Effector memory CD8-positive, alpha-beta T cell (primary cell): ENCODE measurements at regions not wholly inside any gene's neighbourhood (a gene's known extent, or its start where the extent isn't known, plus 50 kb on each side); places are given as distances from the start of the nearest gene placed in this dataset.

Experiments used
- ATAC-seq: fragments of 150-1000 bp; cut with Tn5 transposase; replicated peaks from 2 replicates; pipeline ENCODE4 v1.10.0; 2021; ENCODE audit warnings: mild to moderate bottlenecking, moderate library complexity
- DNase-seq, 3 experiments: peaks; one replicate each; pipeline ENCODE4 v3.0.0; 2021
- H3K27ac Mint-ChIP-seq, 2 donors: one replicate each; pipeline ENCODE4 v1.8.0; 2022; ENCODE audit warnings: mild to moderate bottlenecking in 2 of 2, mixed read lengths in 2 of 2, moderate library complexity in 2 of 2
- H3K27me3 Mint-ChIP-seq, 2 donors: one replicate each; pipeline ENCODE4 v1.8.0; 2022; ENCODE audit warnings: mixed read lengths in 2 of 2
- H3K36me3 Mint-ChIP-seq: one replicate; pipeline ENCODE4 v1.8.0; 2022; ENCODE audit warnings: mild to moderate bottlenecking, moderate library complexity, mixed read lengths; ENCODE audit not compliant: insufficient read depth
- H3K4me1 Mint-ChIP-seq, 2 donors: one replicate each; pipeline ENCODE4 v1.8.0; 2022; ENCODE audit warnings: low read depth in 2 of 2, mixed read lengths in 2 of 2
- H3K4me3 Mint-ChIP-seq, 2 donors: one replicate each; pipeline ENCODE4 v1.8.0; 2022; ENCODE audit warnings: mild to moderate bottlenecking in 2 of 2, mixed read lengths in 2 of 2, moderate library complexity in 2 of 2
- H3K9me3 Mint-ChIP-seq, 2 donors: one replicate each; pipeline ENCODE4 v1.8.0; 2022; ENCODE audit warnings: mixed read lengths in 2 of 2

GRCh38 chr20:52824494-52825216, 147.5 kb upstream of the TSHZ2 start:
- no peak for DNase-seq

GRCh38 chr20:52823303-52823702, 148.9 kb upstream of the TSHZ2 start:
- no peak for ATAC-seq
- H3K36me3 Mint-ChIP-seq, result no peaks in the 10 kb centered on the region
- no peaks in the 10 kb centered on the region for H3K4me1 Mint-ChIP-seq
- H3K27me3 Mint-ChIP-seq, result peaks cover 30 to 33% of the 10 kb centered on the region in 2 donors
- no peak overlapping the region for H3K4me3 Mint-ChIP-seq
- no peak overlapping the region for H3K27ac Mint-ChIP-seq
- no peak for DNase-seq
- H3K9me3 Mint-ChIP-seq, result no peaks in the 10 kb centered on the region

More at GRCh38 chr20:52824494-52825216, 147.5 kb upstream of the TSHZ2 start:
- Mint-ChIP-seq H3K36me3 (no peaks in the 10 kb centered on the region), H3K27me3 (peaks cover 23% of the 10 kb centered on the region in 2 donors), H3K4me1 (no peaks in the 10 kb centered on the region), H3K27ac (no peak overlapping the region), H3K4me3 (peak overlapping the region; percentile 14 to 21), H3K9me3 (no peaks in the 10 kb centered on the region)
- ATAC-seq, result no peak

GRCh38 chr20:52820641-52821292, 151.4 kb upstream of the TSHZ2 start:
- H3K9me3 Mint-ChIP-seq, result no peaks in the 10 kb centered on the region
- no peak overlapping the region for H3K27ac Mint-ChIP-seq
- H3K27me3 Mint-ChIP-seq, result peaks cover 43 to 45% of the 10 kb centered on the region in 2 donors
- DNase-seq (no peak), ATAC-seq (no peak)
- H3K36me3 Mint-ChIP-seq, result no peaks in the 10 kb centered on the region
- H3K4me1 Mint-ChIP-seq, result no peaks in the 10 kb centered on the region
- H3K4me3 Mint-ChIP-seq, result no peak overlapping the region

GRCh38 chr20:52818491-52818890, 153.7 kb upstream of the TSHZ2 start:
- no peak for DNase-seq
- peaks cover 48 to 49% of the 10 kb centered on the region in 2 donors for H3K27me3 Mint-ChIP-seq
- H3K9me3 Mint-ChIP-seq, result no peaks in the 10 kb centered on the region
- H3K36me3 Mint-ChIP-seq, result no peaks in the 10 kb centered on the region
- H3K4me1 Mint-ChIP-seq, result no peaks in the 10 kb centered on the region
- no peak overlapping the region for H3K27ac Mint-ChIP-seq
- no peak for ATAC-seq
- no peak overlapping the region for H3K4me3 Mint-ChIP-seq

GRCh38 chr20:52817981-52818380, 154.2 kb upstream of the TSHZ2 start:
- no peak for ATAC-seq
- H3K27ac Mint-ChIP-seq, result no peak overlapping the region
- H3K4me3 Mint-ChIP-seq, result no peak overlapping the region
- H3K4me1 Mint-ChIP-seq, result no peaks in the 10 kb centered on the region
- no peaks in the 10 kb centered on the region for H3K9me3 Mint-ChIP-seq
- H3K36me3 Mint-ChIP-seq, result no peaks in the 10 kb centered on the region
- peaks cover 51 to 53% of the 10 kb centered on the region in 2 donors for H3K27me3 Mint-ChIP-seq
- DNase-seq, result no peak

- H3K4me3 Mint-ChIP-seq, result no peak overlapping the region
- no peak overlapping the region for H3K27ac Mint-ChIP-seq
- ATAC-seq, result no peak
- H3K36me3 Mint-ChIP-seq, result no peaks in the 10 kb centered on the region
- no peaks in the 10 kb centered on the region for H3K4me1 Mint-ChIP-seq
- no peaks in the 10 kb centered on the region for H3K9me3 Mint-ChIP-seq
- no peak for DNase-seq
- peaks cover 51 to 53% of the 10 kb centered on the region in 2 donors for H3K27me3 Mint-ChIP-seq
Measured at GRCh38 chr20:52817511-52817910, 154.6 kb upstream of the TSHZ2 start.

GRCh38 chr20:52814371-52814770, 157.8 kb upstream of the TSHZ2 start:
- DNase-seq, result no peak
- Mint-ChIP-seq H3K4me1 (no peaks in the 10 kb centered on the region), H3K27ac (no peak overlapping the region), H3K36me3 (no peaks in the 10 kb centered on the region), H3K9me3 (no peaks in the 10 kb centered on the region), H3K4me3 (no peak overlapping the region), H3K27me3 (peaks cover 50 to 55% of the 10 kb centered on the region in 2 donors)
- ATAC-seq, result no peak

GRCh38 chr20:52812231-52812847, 159.8 kb upstream of the TSHZ2 start:
- DNase-seq (no peak), ATAC-seq (no peak)
- Mint-ChIP-seq H3K4me3 (no peak overlapping the region), H3K27ac (no peak overlapping the region), H3K27me3 (peaks cover 47 to 63% of the 10 kb centered on the region in 2 donors), H3K36me3 (no peaks in the 10 kb centered on the region), H3K9me3 (no peaks in the 10 kb centered on the region), H3K4me1 (no peaks in the 10 kb centered on the region)

- Mint-ChIP-seq H3K4me1 (no peaks in the 10 kb centered on the region), H3K9me3 (no peaks in the 10 kb centered on the region), H3K27ac (no peak overlapping the region), H3K36me3 (no peaks in the 10 kb centered on the region), H3K4me3 (no peak overlapping the region), H3K27me3 (peaks cover 53 to 67% of the 10 kb centered on the region in 2 donors)
- ATAC-seq (no peak), DNase-seq (no peak)
Measured at GRCh38 chr20:52809003-52809402, 163.2 kb upstream of the TSHZ2 start.

GRCh38 chr20:52806918-52807317, 165.2 kb upstream of the TSHZ2 start:
- no peaks in the 10 kb centered on the region for H3K4me1 Mint-ChIP-seq
- H3K9me3 Mint-ChIP-seq, result no peaks in the 10 kb centered on the region
- H3K27ac Mint-ChIP-seq, result no peak overlapping the region
- no peak for ATAC-seq
- H3K27me3 Mint-ChIP-seq, result peaks cover 33 to 46% of the 10 kb centered on the region in 2 donors
- no peaks in the 10 kb centered on the region for H3K36me3 Mint-ChIP-seq
- H3K4me3 Mint-ChIP-seq, result no peak overlapping the region
- DNase-seq, result no peak

- Mint-ChIP-seq H3K9me3 (no peaks in the 10 kb centered on the region), H3K27me3 (peaks cover 25 to 35% of the 10 kb centered on the region in 2 donors), H3K4me1 (no peaks in the 10 kb centered on the region), H3K4me3 (no peak overlapping the region), H3K36me3 (no peaks in the 10 kb centered on the region), H3K27ac (no peak overlapping the region)
- DNase-seq (no peak), ATAC-seq (no peak)
Measured at GRCh38 chr20:52805843-52806242, 166.3 kb upstream of the TSHZ2 start.

- no peak overlapping the region for H3K27ac Mint-ChIP-seq
- no peaks in the 10 kb centered on the region for H3K36me3 Mint-ChIP-seq
- peaks cover 29 to 31% of the 10 kb centered on the region in 2 donors for H3K27me3 Mint-ChIP-seq
Measured at GRCh38 chr20:52805296-52805571, 166.9 kb upstream of the TSHZ2 start.

GRCh38 chr20:52804497-52805295, 167.5 kb upstream of the TSHZ2 start:
- Mint-ChIP-seq H3K36me3 (no peaks in the 10 kb centered on the region), H3K9me3 (no peaks in the 10 kb centered on the region), H3K4me3 (no peak overlapping the region), H3K27me3 (peaks cover 29 to 33% of the 10 kb centered on the region in 2 donors), H3K4me1 (no peaks in the 10 kb centered on the region), H3K27ac (no peak overlapping the region)
- DNase-seq (no peak), ATAC-seq (no peak)

More at GRCh38 chr20:52805296-52805571, 166.9 kb upstream of the TSHZ2 start:
- no peaks in the 10 kb centered on the region for H3K9me3 Mint-ChIP-seq
- H3K4me1 Mint-ChIP-seq, result no peaks in the 10 kb centered on the region
- H3K4me3 Mint-ChIP-seq, result no peak overlapping the region
- DNase-seq (no peak), ATAC-seq (no peak)
